ENCODE measurements at regions not wholly inside any gene's neighbourhood (a gene's known extent, or its start where the extent isn't known, plus 50 kb on each side); places are given as distances from the start of the nearest gene placed in this dataset.

DNA sequence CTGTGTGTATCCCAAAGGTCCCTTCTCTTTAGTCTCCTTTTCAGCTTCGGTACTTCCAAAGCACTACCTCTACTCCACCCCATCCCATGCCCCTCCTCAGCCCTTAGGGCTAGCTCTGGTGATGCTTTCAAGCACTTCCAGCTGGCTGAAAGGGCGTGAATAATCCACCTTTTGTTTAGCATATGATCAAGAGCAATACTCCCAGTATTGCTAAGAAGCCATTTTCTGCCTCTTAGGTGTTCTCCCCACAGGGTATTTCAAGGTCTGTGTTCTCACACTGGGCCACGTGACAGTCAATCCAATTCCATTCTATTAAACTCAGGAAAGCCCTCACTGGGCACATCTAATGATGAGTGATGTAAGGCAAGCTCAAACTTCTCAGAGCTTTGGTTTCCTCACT lies 298.5 kb upstream of the PROX1 start:
- H3K36me3 ChIP-seq (replicated peaks in 1 of 2; ENCODE audit: control insufficient read depth in 1 of 2, insufficient read depth in 2 of 2, low read length in 2 of 2) = no peaks in the 10 kb centered on the region
- no peak overlapping the region for H3K9ac ChIP-seq (ENCODE audit: insufficient read depth, low read length, poor library complexity, severe bottlenecking)
- Mint-ChIP-seq H3K9me3 (peaks cover 0 to 7% (median 3%) of the 10 kb centered on the region in 7 donors), H3K27me3 (ENCODE audit: low read depth in 3 of 3) (no peaks in the 10 kb centered on the region), H3K4me3 (no peak overlapping the region), H3K27ac (no peak overlapping the region), H3K4me1 (no peaks in the 10 kb centered on the region), H3K36me3 (no peaks in the 10 kb centered on the region)
- no peak for DNase-seq
- no peaks in the 10 kb centered on the region for H3K79me2 ChIP-seq (ENCODE audit: insufficient read depth, low read length)
- H3K9me3 ChIP-seq (replicated peaks in 1 of 2; ENCODE audit: control insufficient read depth in 1 of 2, insufficient read depth in 1 of 2, low read length in 2 of 2) = no peaks in the 10 kb centered on the region
- H3K27ac ChIP-seq (ENCODE audit: low read depth in 1 of 2, low read length in 2 of 2) = no peak overlapping the region
- no peaks in the 10 kb centered on the region for H3K27me3 ChIP-seq (ENCODE audit: control insufficient read depth in 2 of 2, insufficient read depth in 2 of 2, low read length in 2 of 2)
- H3K4me1 ChIP-seq (ENCODE audit: control insufficient read depth in 1 of 2, insufficient read depth in 2 of 2, low read length in 2 of 2) = no peaks in the 10 kb centered on the region
- WGBS (ENCODE audit: insufficient coverage) = 67% methylated on average over 1 of the region's 3 CpGs
- intact Hi-C loops (cut with micrococcal nuclease) = no loop called here
- H4K20me1 ChIP-seq (ENCODE audit: insufficient read depth, low read length) = no peaks in the 10 kb centered on the region
- no peak overlapping the region for H2AFZ ChIP-seq (ENCODE audit: insufficient read depth, low read depth, low read length, poor library complexity, severe bottlenecking)
- H3K4me3 ChIP-seq (replicated peaks in 1 of 3; ENCODE audit: low read depth in 2 of 3, low read length in 3 of 3) = no peak overlapping the region
- TF ChIP-seq, protein P1, sequence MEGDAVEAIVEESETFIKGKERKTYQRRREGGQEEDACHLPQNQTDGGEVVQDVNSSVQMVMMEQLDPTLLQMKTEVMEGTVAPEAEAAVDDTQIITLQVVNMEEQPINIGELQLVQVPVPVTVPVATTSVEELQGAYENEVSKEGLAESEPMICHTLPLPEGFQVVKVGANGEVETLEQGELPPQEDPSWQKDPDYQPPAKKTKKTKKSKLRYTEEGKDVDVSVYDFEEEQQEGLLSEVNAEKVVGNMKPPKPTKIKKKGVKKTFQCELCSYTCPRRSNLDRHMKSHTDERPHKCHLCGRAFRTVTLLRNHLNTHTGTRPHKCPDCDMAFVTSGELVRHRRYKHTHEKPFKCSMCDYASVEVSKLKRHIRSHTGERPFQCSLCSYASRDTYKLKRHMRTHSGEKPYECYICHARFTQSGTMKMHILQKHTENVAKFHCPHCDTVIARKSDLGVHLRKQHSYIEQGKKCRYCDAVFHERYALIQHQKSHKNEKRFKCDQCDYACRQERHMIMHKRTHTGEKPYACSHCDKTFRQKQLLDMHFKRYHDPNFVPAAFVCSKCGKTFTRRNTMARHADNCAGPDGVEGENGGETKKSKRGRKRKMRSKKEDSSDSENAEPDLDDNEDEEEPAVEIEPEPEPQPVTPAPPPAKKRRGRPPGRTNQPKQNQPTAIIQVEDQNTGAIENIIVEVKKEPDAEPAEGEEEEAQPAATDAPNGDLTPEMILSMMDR (IDR thresholded peaks at IDR 0.05) = no peak
- H3K4me2 ChIP-seq (replicated peaks; ENCODE audit: extremely low read depth, low read length, poor library complexity, severe bottlenecking) = no peak overlapping the region

- H3K9me3 Mint-ChIP-seq = peaks cover 0 to 7% (median 2%) of the 10 kb centered on the region in 7 donors
- H3K4me3 Mint-ChIP-seq = no peak overlapping the region
- H3K4me1 Mint-ChIP-seq = no peaks in the 10 kb centered on the region
- no peak overlapping the region for H3K27ac Mint-ChIP-seq
- H2AFZ ChIP-seq (ENCODE audit: insufficient read depth, low read depth, low read length, poor library complexity, severe bottlenecking) = no peak overlapping the region
- intact Hi-C loops (cut with micrococcal nuclease) = no loop called here
- no peaks in the 10 kb centered on the region for H3K36me3 ChIP-seq (replicated peaks in 1 of 2; ENCODE audit: control insufficient read depth in 1 of 2, insufficient read depth in 2 of 2, low read length in 2 of 2)
- no peaks in the 10 kb centered on the region for H3K27me3 Mint-ChIP-seq (ENCODE audit: low read depth in 3 of 3)
- no peak overlapping the region for H3K4me3 ChIP-seq (replicated peaks in 1 of 3; ENCODE audit: low read depth in 2 of 3, low read length in 3 of 3)
- no peaks in the 10 kb centered on the region for H4K20me1 ChIP-seq (ENCODE audit: insufficient read depth, low read length)
- TF ChIP-seq, protein P1 (IDR thresholded peaks at IDR 0.05) = no peak
- H3K4me2 ChIP-seq (replicated peaks; ENCODE audit: extremely low read depth, low read length, poor library complexity, severe bottlenecking) = no peak overlapping the region
- H3K27ac ChIP-seq (ENCODE audit: low read depth in 1 of 2, low read length in 2 of 2) = no peak overlapping the region
- H3K79me2 ChIP-seq (ENCODE audit: insufficient read depth, low read length) = no peaks in the 10 kb centered on the region
- no peaks in the 10 kb centered on the region for H3K27me3 ChIP-seq (ENCODE audit: control insufficient read depth in 2 of 2, insufficient read depth in 2 of 2, low read length in 2 of 2)
- DNase-seq = no peak
- H3K4me1 ChIP-seq (ENCODE audit: control insufficient read depth in 1 of 2, insufficient read depth in 2 of 2, low read length in 2 of 2) = no peaks in the 10 kb centered on the region
- no peak overlapping the region for H3K9ac ChIP-seq (ENCODE audit: insufficient read depth, low read length, poor library complexity, severe bottlenecking)
- WGBS (ENCODE audit: insufficient coverage) = no CpG with 5 or more reads among the region's 1 CpG
- no peaks in the 10 kb centered on the region for H3K36me3 Mint-ChIP-seq
- H3K9me3 ChIP-seq (replicated peaks in 1 of 2; ENCODE audit: control insufficient read depth in 1 of 2, insufficient read depth in 1 of 2, low read length in 2 of 2) = no peaks in the 10 kb centered on the region
Observed at GRCh38 chr1:213690341-213690917, 297.3 kb upstream of the PROX1 start.
